Fibroblast of lung (primary cell): ENCODE measurements at regions not wholly inside any gene's neighbourhood (a gene's known extent, or its start where the extent isn't known, plus 50 kb on each side); places are given as distances from the start of the nearest gene placed in this dataset.

Experiments
- CTCF ChIP-seq, 2 donors: IDR thresholded peaks in 1 of 2; conservative IDR thresholded peaks in 1 of 2; 1 replicate in 1 of 2; 2 replicates in 1 of 2; pipeline ENCODE4 v1.5.1; 2011 to 2012; ENCODE audit warnings: low read length in 2 of 2, control low read depth in 1 of 2, inconsistent platforms in 1 of 2, low read depth in 1 of 2, mild to moderate bottlenecking in 1 of 2
- EZH2 ChIP-seq: IDR thresholded peaks from 2 replicates; pipeline ENCODE4 v1.5.1; 2012; ENCODE audit warnings: low read length, control low read depth, mild to moderate bottlenecking; ENCODE audit errors: missing control alignments

- no peak for TF ChIP-seq EZH2
- TF ChIP-seq CTCF (conservative IDR thresholded peaks at IDR 0.05 in 1 of 2, IDR thresholded peaks at IDR 0.05 in 1 of 2; ENCODE audit: low read depth in 1 of 2, low read length in 2 of 2), result no peak
Observed at GRCh38 chr5:126093041-126093440, 330.2 kb upstream of the GRAMD2B start.
